ENCODE measurements at regions not wholly inside any gene's neighbourhood (a gene's known extent, or its start where the extent isn't known, plus 50 kb on each side); places are given as distances from the start of the nearest gene placed in this dataset.

GRCh38 chr13:47420568-47420967 lies 523.7 kb upstream of the HTR2A start:
- no peaks in the 10 kb centered on the region for H3K4me1 ChIP-seq
- no peak overlapping the region for H3K4me3 ChIP-seq
- H3K27me3 ChIP-seq = no peaks in the 10 kb centered on the region
- no peak for DNase-seq
- no peaks in the 10 kb centered on the region for H3K9me3 ChIP-seq
- TF ChIP-seq POLR2A (IDR thresholded peaks at IDR 0.05) (no peak), CTCF (IDR thresholded peaks at IDR 0.05) (no peak)
- H3K27ac ChIP-seq = no peak overlapping the region
- whole genome bisulfite sequencing, 2 donors = 90 to 92% methylated on average over 1 of the region's 1 CpG
- no peaks in the 10 kb centered on the region for H3K36me3 ChIP-seq
- intact Hi-C loops (cut with DNase I) = no loop called here

- Histone ChIP-seq H3K27ac (no peak overlapping the region), H3K9me3 (no peaks in the 10 kb centered on the region), H3K36me3 (no peaks in the 10 kb centered on the region), H3K27me3 (no peaks in the 10 kb centered on the region), H3K4me3 (no peak overlapping the region), H3K4me1 (no peaks in the 10 kb centered on the region)
- TF ChIP-seq CTCF (IDR thresholded peaks at IDR 0.05) = no peak
- no peak for TF ChIP-seq POLR2A (IDR thresholded peaks at IDR 0.05)
- DNase-seq = no peak
- 50 to 70% methylated on average over 1 of the region's 1 CpG for WGBS, 2 donors
- intact Hi-C loops (cut with DNase I) = no loop called here
Measured at GRCh38 chr13:47420020-47420419, 523.2 kb upstream of the HTR2A start.

DNA sequence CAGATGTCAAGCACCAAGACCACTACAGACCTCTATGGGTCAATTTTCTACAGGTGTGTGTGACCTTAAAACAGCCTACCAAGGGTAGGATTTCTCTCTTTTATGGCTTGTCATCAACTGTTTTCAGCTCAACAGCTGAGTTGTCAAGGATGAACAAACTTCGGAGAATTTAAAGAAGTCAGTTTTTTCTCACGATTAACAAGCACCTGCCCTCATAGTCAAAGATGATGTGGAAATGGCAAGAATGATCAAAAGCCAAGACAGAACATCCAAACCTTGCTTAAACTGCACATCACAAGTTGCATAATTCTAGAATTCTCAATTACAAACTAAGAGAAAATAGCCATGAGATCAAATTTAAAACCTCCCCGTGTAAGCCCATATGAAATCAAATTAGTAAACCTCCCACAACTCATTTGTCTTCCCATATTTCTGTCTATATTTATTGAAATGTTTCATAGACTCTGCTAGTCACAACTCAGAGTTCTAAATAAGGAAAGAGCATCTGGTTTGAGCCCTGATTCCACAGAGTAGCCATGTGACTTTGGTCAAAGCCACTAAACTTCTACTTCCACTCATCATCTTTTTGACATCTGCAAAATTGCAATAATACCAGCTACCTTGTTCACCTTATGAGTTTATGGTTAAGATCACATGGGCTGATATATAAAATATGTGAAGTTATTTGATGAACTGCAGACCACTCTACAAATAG lies 521.5 kb upstream of the HTR2A start:
- 84 to 94% methylated on average over 3 of the region's 3 CpGs for WGBS, 2 donors
- Histone ChIP-seq H3K27ac (no peak overlapping the region), H3K27me3 (no peaks in the 10 kb centered on the region), H3K4me1 (no peaks in the 10 kb centered on the region), H3K36me3 (no peaks in the 10 kb centered on the region), H3K4me3 (no peak overlapping the region), H3K9me3 (no peaks in the 10 kb centered on the region)
- TF ChIP-seq POLR2A (IDR thresholded peaks at IDR 0.05) (no peak), CTCF (IDR thresholded peaks at IDR 0.05) (no peak)
- no peak for DNase-seq
- intact Hi-C loops (cut with DNase I) = no loop called here

GRCh38 chr13:47417485-47417884 lies 520.6 kb upstream of the HTR2A start:
- no peaks in the 10 kb centered on the region for H3K9me3 ChIP-seq
- H3K4me1 ChIP-seq = no peaks in the 10 kb centered on the region
- intact Hi-C loops (cut with DNase I) = no loop called here
- no peak overlapping the region for H3K27ac ChIP-seq
- no peak for TF ChIP-seq CTCF (IDR thresholded peaks at IDR 0.05)
- TF ChIP-seq POLR2A (IDR thresholded peaks at IDR 0.05) = no peak
- no peak overlapping the region for H3K4me3 ChIP-seq
- H3K27me3 ChIP-seq = no peaks in the 10 kb centered on the region
- DNase-seq = no peak
- H3K36me3 ChIP-seq = no peaks in the 10 kb centered on the region
- WGBS, 2 donors = 96% methylated on average over 2 of the region's 2 CpGs

DNA sequence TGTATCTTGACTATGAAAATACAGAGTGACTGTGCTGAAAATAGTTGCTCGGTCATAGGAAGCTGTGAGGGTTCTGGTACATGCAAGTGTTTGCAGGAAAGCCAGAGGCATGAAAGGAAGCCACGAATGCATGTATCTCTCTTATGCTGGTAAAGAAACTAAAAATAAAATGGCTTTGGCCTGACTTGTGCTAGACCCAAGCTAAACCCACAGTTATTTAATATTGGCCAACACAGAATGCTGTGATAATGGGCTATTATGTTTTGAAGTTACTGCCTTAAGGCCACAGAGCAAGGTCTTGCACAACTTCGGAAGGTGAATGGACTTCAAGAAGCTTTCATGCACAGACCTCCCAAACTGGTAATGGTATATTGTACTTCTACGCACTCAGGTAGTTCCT lies 518.2 kb upstream of the HTR2A start:
- Histone ChIP-seq H3K36me3 (no peaks in the 10 kb centered on the region), H3K9me3 (no peaks in the 10 kb centered on the region), H3K4me3 (no peak overlapping the region), H3K4me1 (no peaks in the 10 kb centered on the region), H3K27me3 (no peaks in the 10 kb centered on the region), H3K27ac (no peak overlapping the region)
- DNase-seq = no peak
- TF ChIP-seq CTCF (IDR thresholded peaks at IDR 0.05) (no peak), POLR2A (IDR thresholded peaks at IDR 0.05) (no peak)
- intact Hi-C loops (cut with DNase I) = no loop called here
- WGBS, 2 donors = 69 to 73% methylated on average over 4 of the region's 4 CpGs
